ENCODE measurements at regions not wholly inside any gene's neighbourhood (a gene's known extent, or its start where the extent isn't known, plus 50 kb on each side); places are given as distances from the start of the nearest gene placed in this dataset.
"Not testable (repeated sequence)": the region's sequence is repeated elsewhere in the genome, so short reads cannot be mapped to it uniquely, and the experiment has no call there.

- DNase-seq, result no peak
These were observed 174.7 kb downstream of the MAP2K4 start for GRCh38 chr17:12195418-12195817.

DNA sequence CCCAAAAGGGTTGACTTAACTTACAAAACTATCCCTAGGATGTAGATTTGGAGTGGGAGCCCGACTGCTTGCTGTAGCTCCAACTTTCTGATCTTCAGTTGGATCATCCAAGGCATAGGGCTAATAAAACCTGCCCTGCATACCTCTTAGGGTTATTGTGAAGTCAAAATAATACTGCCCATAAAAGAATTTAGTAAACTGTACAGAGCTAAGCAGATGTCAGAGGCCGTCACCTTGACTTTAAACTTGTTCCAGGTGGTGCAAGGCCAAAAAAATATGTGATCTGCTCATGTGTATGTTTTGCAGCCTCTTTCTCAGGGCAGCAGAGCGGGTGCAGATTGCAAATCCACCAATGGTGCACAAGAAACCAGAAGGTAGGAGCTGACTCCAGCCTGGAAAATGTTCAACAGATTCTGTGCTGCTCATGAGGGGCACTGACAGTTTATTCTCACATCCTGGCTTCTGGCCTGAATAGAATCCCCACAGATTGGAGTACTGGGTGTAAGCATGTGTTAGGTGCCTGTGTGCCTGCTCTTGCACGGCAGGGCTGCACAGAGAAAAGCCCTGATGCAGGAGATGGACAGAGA is 180.7 kb downstream of the MAP2K4 start:
- no peak for DNase-seq

DNA sequence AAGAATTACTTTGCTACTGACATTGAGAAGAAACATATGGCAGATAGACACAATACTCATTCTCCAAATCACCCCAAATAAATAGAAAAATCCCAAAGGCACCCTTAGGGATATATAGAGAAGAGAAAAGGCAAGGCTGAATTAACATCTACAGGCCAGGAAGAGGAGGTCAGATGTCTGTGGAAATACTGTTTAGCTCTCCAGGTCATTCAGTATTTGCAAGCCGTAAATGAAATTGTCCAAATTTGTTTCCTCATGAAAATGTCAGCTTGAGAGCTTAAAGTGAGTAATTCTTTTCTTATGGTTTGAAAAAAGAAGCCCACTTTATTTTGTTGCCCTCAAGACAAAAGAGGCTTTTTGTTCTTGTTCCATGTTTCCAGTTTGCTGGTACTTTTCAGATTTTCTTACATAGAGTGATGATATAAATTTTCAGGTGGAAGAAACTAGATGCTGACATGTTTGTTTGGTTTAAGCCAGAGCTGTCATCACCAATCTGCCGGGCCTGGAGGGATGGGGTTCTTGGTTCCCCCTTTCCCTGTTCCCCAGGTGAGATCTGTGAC is 189.0 kb downstream of the MAP2K4 start:
- no peak for DNase-seq

DNA sequence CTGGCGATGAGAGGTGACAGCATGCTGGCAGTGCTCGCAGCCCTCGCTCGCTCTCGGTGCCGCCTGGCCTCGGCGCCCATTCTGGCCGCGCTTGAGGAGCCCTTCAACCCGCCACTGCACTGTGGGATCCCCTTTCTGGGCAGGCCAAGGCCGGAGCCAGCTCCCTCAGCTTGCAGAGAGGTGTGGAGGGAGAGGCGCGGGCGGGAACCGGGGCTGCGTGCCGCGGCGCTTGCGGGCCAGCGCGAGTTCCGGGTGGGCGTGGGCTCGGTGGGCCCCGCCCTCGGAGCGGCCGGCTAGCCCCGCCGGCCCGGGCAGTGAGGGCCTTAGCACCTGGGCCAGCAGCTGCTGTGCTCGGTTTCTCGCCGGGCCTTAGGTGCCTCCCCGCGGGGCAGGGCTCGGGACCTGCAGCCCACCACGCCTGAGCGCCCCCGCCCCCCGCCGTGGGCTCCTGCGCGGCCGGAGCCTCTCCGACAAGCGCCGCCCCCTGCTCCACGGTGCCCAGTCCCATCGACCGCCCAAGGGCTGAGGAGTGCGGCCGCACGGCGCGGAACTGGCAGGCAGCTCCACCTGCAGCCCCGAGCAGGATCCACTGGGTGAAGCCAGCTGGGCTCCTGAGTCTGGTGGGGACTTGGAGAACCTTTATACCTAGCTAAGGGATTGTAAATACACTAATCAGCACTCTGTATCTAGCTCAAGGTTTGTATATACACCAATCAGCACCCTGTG is 200.2 kb downstream of the MAP2K4 start:
- not testable (repeated sequence) for DNase-seq

DNA sequence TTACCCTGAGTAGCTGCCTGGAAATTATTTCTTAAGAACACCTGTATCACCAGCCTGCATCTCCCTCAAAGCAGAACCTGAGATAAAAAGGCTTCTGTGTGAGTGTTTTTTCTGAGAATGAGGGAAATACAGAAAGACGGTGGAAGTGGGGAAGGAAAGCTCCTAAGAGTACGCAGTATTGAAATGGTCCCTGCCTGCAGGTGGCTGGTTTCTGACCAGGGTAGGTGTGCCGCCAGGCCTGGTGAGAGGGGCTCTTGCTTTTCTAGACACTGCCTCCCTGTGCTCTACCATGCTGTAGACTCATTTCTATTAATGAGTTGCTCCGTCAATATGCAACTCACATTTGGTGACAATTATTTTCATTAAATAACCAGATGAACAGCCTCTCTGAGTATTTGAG is 201.7 kb downstream of the MAP2K4 start:
- DNase-seq, result no peak

- DNase-seq, result no peak
These were observed 206.9 kb downstream of the MAP2K4 start for GRCh38 chr17:12227547-12227946.

- DNase-seq, result no peak
These were observed 208.7 kb downstream of the MAP2K4 start for GRCh38 chr17:12229335-12229734.

GRCh38 chr17:12230481-12231354 is 210.0 kb downstream of the MAP2K4 start:
- DNase-seq, result peak in 1 of 58 donors; percentile 11

GRCh38 chr17:12231355-12231682 is 210.6 kb downstream of the MAP2K4 start:
- no peak for DNase-seq

DNA sequence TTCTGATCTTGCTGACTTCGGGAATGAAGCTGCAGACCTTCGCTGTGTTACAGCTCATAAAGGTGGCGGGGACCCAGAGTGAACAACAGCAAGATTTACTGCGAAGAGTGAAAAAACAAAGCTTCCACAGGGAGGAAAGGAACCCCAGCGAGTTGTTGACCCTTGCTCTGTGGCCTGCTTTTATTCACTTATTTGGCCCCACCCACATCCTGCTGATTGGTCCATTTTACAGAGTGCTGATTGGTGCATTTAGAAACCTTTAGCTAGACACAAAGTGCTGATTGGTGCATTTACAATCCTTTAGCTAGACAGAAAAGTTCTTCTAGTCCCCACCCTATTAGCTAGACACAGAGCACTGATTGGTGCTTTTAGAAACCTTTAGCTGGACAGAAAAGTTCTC is 218.3 kb downstream of the MAP2K4 start:
- DNase-seq, result not testable (repeated sequence)

DNA sequence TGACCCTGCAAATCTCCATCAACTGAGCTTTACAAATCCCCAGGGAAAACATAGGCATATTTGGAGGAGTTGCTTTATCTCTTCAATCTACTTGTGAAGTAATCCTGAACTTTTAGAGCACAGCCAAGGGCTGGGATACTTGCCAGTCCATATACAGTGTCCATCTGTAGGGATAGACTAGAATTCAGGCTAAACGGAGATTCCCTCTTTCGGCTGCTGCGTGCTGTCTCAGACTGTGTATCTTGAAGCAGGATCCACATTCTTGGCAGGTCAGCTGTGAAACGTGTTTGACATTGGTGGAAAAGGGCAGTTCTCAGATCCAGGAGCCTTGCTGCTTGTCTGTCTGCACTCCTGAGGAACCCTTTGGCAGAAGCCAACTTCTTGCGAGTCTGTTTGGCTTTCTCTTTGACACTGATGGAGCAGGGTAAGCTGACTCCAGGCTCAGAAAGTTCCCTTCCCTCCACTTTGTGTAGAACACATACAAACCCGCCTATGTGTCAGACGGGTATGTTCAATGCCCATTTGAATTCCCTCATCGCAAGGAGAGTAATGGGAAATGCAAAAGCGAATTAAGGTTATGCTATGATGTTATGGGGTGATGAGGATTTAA is 221.8 kb downstream of the MAP2K4 start:
- DNase-seq, result no peak

DNA sequence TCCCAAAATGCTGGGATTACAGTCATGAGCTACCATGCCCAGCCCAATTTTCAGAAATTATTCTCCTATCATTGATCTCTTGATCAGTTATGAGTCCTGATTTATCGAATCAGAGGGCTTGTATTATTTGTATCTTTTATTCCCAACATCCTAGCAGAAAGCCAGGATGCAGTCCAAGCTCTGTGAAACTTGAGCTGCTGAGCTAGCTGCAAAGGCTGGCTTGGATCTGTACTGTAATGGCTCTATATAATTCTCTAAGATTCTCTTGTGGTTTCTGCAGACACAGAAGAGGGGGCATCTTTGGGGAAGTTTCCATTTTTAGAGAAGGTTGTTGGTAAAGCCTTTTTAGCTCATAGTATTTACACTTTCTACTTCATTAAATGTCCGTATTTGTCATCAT is 227.1 kb downstream of the MAP2K4 start:
- no peak for DNase-seq

DNA sequence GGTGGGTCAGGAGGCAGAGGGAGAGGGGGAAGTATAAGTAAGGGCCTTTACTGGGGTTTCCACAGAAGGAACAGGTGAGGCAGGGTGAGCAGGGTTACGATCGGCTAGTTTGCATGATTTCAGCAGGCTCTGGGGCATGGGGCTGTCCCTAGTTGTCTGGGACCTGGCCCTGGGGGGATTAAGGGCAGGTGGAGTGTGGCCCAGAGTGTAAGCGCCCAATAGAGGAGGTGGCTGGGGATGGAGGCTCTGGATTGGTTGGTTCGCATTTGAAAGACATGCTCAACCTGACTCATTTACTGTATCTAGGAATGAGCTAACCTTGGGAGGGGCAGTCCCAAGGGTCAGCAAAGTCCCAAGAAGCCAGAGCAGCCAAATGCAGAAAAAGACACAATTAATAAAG is 230.3 kb downstream of the MAP2K4 start:
- DNase-seq, result no peak

DNA sequence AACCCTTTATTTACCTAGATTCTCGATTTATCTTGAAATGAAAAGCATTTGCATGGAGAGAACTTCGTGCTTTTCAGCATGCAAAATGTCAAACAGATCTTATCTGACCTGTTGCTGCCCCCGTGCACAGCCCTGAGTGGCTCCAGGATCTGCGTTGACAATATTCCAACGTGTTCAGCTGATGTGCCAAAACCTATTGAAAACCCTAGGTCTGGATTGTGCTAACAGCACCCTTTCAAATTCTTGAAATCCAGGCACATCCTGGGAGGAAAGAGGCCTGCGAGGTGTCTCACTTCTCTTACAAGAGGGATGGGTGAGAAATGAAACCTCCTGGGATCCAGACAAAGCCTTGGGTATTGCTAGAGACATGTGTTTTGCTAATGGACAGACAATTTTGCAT is 231.8 kb downstream of the MAP2K4 start:
- DNase-seq, result no peak

DNA sequence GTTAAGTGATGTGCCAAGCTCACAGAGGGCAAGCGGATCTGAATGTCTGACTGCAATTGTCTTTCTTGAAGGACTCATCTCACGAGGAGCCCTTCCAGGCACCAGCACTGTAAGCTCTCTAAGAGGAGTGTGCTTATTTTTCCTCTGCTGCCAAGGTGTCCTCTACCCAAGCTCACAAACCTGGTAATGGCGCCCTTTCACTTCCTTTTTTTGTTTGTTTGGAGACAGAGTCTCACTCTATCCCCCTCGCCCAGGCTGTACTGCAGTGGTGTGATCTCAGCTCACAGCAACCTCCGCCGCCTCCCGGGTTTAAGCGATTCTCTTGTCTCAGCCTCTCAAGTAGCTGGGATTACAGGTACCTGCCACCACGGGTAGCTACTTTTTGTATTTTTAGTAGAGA is 233.8 kb downstream of the MAP2K4 start:
- no peak for DNase-seq

DNA sequence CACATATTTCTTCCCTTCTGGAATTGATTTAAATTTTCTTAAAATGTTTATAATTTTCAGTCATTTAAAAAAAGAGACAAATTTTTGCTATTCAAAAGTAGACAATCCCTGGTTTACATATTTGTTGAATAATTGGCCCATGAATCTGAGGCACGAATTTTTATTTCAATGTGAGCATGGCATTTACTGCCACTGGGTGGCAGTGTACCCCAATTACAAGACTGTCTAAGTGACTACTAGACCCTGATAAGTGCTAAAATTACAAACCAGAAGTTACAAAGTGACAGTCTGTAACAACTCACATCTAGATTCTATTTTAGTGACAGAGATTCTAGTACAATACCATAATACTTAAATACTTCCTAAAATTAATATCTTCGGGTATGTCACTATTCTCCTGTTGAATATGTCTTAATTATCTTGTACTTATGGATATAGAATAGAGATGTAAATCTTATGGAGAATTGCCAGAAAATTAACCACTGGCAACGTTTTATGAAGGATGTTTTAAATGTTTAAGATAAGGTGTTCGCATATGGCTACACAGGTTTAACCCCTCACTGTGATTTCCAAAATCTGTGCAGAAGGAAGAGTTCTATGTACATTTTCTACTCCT is 235.8 kb downstream of the MAP2K4 start:
- peak in 18 of 58 donors; percentile 1 to 52 (median 12) for DNase-seq

- DNase-seq, result peak in 1 of 58 donors; percentile 20
These were observed 236.5 kb downstream of the MAP2K4 start for GRCh38 chr17:12257176-12257575.

- no peak for DNase-seq
These were observed 240.7 kb downstream of the MAP2K4 start for GRCh38 chr17:12261354-12261753.

DNA sequence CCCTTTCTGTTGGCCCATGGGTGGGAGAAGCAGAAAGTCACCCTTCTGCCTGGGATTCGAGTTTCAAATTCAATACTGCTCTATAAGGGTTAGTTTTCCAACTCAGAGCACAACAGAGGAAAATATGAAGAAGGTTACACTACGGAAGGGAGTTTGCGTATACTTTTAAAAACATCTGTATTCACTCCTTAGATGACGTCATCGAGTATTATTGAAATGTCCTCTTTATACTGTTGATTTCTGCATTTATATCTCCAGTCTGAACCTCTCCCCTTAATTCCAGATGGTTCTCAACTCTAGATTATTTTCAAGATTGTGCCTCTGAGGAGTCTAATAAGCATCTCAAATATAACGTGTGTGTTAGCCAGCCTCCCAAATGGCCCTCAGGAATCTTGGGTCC is 249.1 kb downstream of the MAP2K4 start:
- DNase-seq, result no peak

GRCh38 chr17:12277827-12278226 is 257.1 kb downstream of the MAP2K4 start:
- no peak for DNase-seq

DNA sequence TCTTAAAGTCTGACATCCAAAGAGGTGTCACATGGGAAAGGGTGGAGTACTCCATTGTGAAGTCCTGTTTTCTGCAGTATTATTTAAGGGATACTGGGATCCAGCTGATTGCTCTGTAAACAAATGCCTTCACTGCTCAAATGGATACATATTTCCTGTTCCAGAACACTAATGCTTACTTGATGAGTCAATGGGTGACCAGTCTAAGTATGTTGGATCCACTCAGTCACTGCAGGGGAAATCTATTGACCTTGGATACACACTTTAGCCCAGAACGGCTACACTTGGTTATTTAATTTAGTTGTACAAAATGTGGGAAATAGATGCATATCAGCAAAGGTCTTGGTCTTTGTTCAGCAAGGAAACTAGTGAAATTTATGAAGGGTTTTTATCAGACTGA is 261.4 kb downstream of the MAP2K4 start:
- DNase-seq, result no peak
